AML-193 (cell line): ENCODE measurements at regions not wholly inside any gene's neighbourhood (a gene's known extent, or its start where the extent isn't known, plus 50 kb on each side); places are given as distances from the start of the nearest gene placed in this dataset.
"Not testable (repeated sequence)": the region's sequence is repeated elsewhere in the genome, so short reads cannot be mapped to it uniquely, and the experiment has no call there.

Experiments used
- DNase-seq, 2 experiments: peaks; one replicate each; lab custom pipeline; 2025; lab: John Stamatoyannopoulos, UW

GRCh38 chr1:182227864-182228547 is 163.6 kb downstream of the GLUL start:
- DNase-seq: no peak

- no peak for DNase-seq
Measured at GRCh38 chr1:182226618-182227017, 165.0 kb downstream of the GLUL start.

GRCh38 chr1:182225755-182226154 is 164.2 kb upstream of the ZNF648 start:
- DNase-seq: not testable (repeated sequence)

GRCh38 chr1:182221990-182222389 is 160.5 kb upstream of the ZNF648 start:
- not testable (repeated sequence) for DNase-seq

GRCh38 chr1:182221367-182221766 is 159.9 kb upstream of the ZNF648 start:
- not testable (repeated sequence) for DNase-seq

GRCh38 chr1:182217967-182218366 is 156.5 kb upstream of the ZNF648 start:
- no peak for DNase-seq

- no peak for DNase-seq
Measured at GRCh38 chr1:182217071-182217470, 155.6 kb upstream of the ZNF648 start.

- no peak for DNase-seq
Measured at GRCh38 chr1:182215764-182216163, 154.3 kb upstream of the ZNF648 start.

GRCh38 chr1:182213163-182213562 is 151.7 kb upstream of the ZNF648 start:
- peak; percentile 24 to 26 for DNase-seq

- DNase-seq: no peak
Measured at GRCh38 chr1:182211386-182211785, 149.9 kb upstream of the ZNF648 start.

- no peak for DNase-seq
Measured at GRCh38 chr1:182210417-182210816, 148.9 kb upstream of the ZNF648 start.

- no peak for DNase-seq
Measured at GRCh38 chr1:182207300-182207699, 145.8 kb upstream of the ZNF648 start.

- DNase-seq: no peak
Measured at GRCh38 chr1:182206626-182207239, 145.2 kb upstream of the ZNF648 start.

- peak; percentile 65 to 66 for DNase-seq
Measured at GRCh38 chr1:182205351-182206022, 144.0 kb upstream of the ZNF648 start.

- no peak for DNase-seq
Measured at GRCh38 chr1:182203191-182203875, 141.8 kb upstream of the ZNF648 start.

GRCh38 chr1:182201490-182201889 is 140.0 kb upstream of the ZNF648 start:
- not testable (repeated sequence) for DNase-seq

- peak in 1 of 2 experiments; percentile 5 for DNase-seq
Measured at GRCh38 chr1:182200025-182200812, 138.7 kb upstream of the ZNF648 start.

- peak; percentile 12 to 16 for DNase-seq
Measured at GRCh38 chr1:182198006-182198605, 136.6 kb upstream of the ZNF648 start.

GRCh38 chr1:182196897-182197870 is 135.7 kb upstream of the ZNF648 start:
- no peak for DNase-seq

- DNase-seq: no peak
Measured at GRCh38 chr1:182195733-182196132, 134.2 kb upstream of the ZNF648 start.
